A673 (cell line): ENCODE measurements at regions not wholly inside any gene's neighbourhood (a gene's known extent, or its start where the extent isn't known, plus 50 kb on each side); places are given as distances from the start of the nearest gene placed in this dataset.

Source experiments
- BruUV-seq: library from RNA; stranded (reverse); fragments of 400-500 nt; replicated peaks from 2 replicates; lab custom pipeline; 2021; lab: Mats Ljungman, UMichigan
- CTCF ChIA-PET: fragments of 300-600 bp; sonication (Branson Sonifier 250); formaldehyde crosslinking; loops from one replicate; lab custom pipeline; 2022; ENCODE audit warnings: antibody characterized with exemption; lab: Charles Lee
- POLR2A ChIA-PET: fragments of 300-600 bp; sonication (Branson Sonifier 250); formaldehyde crosslinking; loops from one replicate; lab custom pipeline; 2022; ENCODE audit warnings: antibody characterized with exemption; ENCODE audit not compliant: low non-redundant PET; lab: Charles Lee
- DNase-seq: peaks from one replicate; pipeline ENCODE4 v3.0.0-alpha.2; 2015; ENCODE audit warnings: low spot score
- H3K27ac ChIP-seq: fragments of 200-600 bp; sonication (generic); 2 replicates; pipeline ENCODE4 v1.5.1; 2016; ENCODE audit warnings: mixed run types, low read depth, mild to moderate bottlenecking, mixed read lengths, antibody characterized with exemption, low read length; ENCODE audit not compliant: poor library complexity, severe bottlenecking
- H3K27me3 ChIP-seq: fragments of 200-600 bp; sonication (generic); replicated peaks from 2 replicates; pipeline ENCODE4 v1.6.1; 2017; ENCODE audit warnings: mixed run types, low read depth, mild to moderate bottlenecking, mixed read lengths, antibody characterized with exemption, low read length; ENCODE audit not compliant: insufficient read depth, poor library complexity
- H3K36me3 ChIP-seq: fragments of 200-600 bp; sonication (generic); 2 replicates; pipeline ENCODE4 v1.6.1; 2016; ENCODE audit warnings: mixed run types, mild to moderate bottlenecking, mixed read lengths, antibody characterized with exemption, low read length; ENCODE audit not compliant: insufficient read depth, poor library complexity, severe bottlenecking
- H3K4me1 ChIP-seq: fragments of 200-600 bp; sonication (generic); 2 replicates; pipeline ENCODE4 v1.6.1; 2017; ENCODE audit warnings: mixed run types, mild to moderate bottlenecking, mixed read lengths, antibody characterized with exemption, low read length; ENCODE audit not compliant: insufficient read depth, poor library complexity, severe bottlenecking
- H3K4me3 ChIP-seq: fragments of 200-600 bp; sonication (generic); 2 replicates; pipeline ENCODE4 v1.5.1; 2016; ENCODE audit warnings: low read depth, mixed run types, mild to moderate bottlenecking, mixed read lengths, low read length; ENCODE audit not compliant: poor library complexity, severe bottlenecking
- H3K9me3 ChIP-seq: fragments of 200-600 bp; sonication (generic); 2 replicates; pipeline ENCODE4 v1.6.1; 2016; ENCODE audit warnings: mixed run types, low read depth, mild to moderate bottlenecking, mixed read lengths, antibody characterized with exemption, low read length; ENCODE audit not compliant: poor library complexity, severe bottlenecking
- EZH2 ChIP-seq: fragments of 200-600 bp; sonication (generic); IDR thresholded peaks from 2 replicates; pipeline ENCODE4 v1.6.1; 2017; ENCODE audit warnings: borderline replicate concordance, low read depth, mild to moderate bottlenecking, mixed read lengths, antibody characterized with exemption, low read length; ENCODE audit not compliant: poor library complexity, severe bottlenecking
- intact Hi-C: fragments of 100-400 bp; cut with micrococcal nuclease; formaldehyde crosslinking; loops from one replicate; pipeline ENCODE4 v1.10.0; 2022; ENCODE audit not compliant: unreplicated experiment
- TF ChIP-seq, protein P1 (sequence below): fragments of 300-800, 200-600 bp; sonication (generic); conservative IDR thresholded peaks from 2 replicates; pipeline ENCODE4 v1.5.1; 2017; ENCODE audit warnings: low read depth, mild to moderate bottlenecking, antibody characterized with exemption, low read length, moderate library complexity, mixed read lengths

DNA sequence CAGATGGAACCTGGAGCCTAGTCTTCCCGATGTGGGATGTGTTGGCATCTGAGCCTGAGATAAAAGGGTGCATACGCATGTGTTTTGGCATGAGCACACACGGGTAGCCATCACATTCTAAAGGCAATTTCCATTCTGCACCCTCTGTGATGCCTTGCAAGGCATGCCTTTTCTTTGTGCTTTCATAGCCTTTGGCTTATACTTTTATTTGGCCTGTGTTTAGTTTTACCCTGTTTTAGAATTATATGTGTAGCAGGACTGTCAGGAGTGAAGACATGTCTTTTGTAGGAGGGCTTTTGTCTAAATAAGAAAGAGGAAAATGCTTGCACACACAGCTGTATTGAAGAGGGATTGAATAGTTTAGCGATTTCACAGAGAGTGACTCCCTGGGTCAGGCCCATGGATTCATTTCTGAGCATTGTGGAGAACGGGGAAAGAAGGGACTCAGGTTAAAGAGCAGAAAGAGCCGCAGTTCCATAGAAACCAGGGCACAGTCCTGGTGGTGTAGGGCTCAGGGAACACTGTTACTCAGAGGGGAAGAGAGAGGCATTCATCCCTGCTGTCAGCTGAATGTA is 530.2 kb downstream of the DHX35 start:
- Histone ChIP-seq H3K4me3 (no peak overlapping the region), H3K4me1 (no peaks in the 10 kb centered on the region), H3K27me3 (no peaks in the 10 kb centered on the region), H3K27ac (no peak overlapping the region), H3K36me3 (no peaks in the 10 kb centered on the region), H3K9me3 (no peaks in the 10 kb centered on the region)
- intact Hi-C loops = no loop called here
- no TSS peak for BruUV-seq
- DNase-seq = no peak
- TF ChIP-seq, protein P1, sequence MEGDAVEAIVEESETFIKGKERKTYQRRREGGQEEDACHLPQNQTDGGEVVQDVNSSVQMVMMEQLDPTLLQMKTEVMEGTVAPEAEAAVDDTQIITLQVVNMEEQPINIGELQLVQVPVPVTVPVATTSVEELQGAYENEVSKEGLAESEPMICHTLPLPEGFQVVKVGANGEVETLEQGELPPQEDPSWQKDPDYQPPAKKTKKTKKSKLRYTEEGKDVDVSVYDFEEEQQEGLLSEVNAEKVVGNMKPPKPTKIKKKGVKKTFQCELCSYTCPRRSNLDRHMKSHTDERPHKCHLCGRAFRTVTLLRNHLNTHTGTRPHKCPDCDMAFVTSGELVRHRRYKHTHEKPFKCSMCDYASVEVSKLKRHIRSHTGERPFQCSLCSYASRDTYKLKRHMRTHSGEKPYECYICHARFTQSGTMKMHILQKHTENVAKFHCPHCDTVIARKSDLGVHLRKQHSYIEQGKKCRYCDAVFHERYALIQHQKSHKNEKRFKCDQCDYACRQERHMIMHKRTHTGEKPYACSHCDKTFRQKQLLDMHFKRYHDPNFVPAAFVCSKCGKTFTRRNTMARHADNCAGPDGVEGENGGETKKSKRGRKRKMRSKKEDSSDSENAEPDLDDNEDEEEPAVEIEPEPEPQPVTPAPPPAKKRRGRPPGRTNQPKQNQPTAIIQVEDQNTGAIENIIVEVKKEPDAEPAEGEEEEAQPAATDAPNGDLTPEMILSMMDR = no peak
- ChIA-PET POLR2A (no interaction called here), CTCF (no interaction called here)

DNA sequence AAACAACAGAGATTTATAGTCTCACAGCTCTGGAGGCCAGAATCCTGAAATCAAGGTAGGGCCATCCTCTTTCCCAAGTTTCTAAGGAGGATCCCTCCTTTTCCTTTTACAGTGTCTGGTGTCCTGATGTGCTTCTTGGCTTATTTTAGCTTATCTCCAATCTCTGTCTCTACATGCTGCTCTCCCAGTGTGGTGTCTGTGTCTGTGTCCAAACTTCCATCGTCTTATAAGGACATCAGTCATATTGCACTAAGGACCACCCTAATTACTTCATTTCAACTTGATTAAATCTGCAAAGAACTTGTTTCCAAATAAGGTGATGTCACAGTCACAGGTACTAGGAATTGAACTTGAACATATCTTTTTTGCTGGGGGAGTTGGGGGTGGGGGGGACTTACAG is 529.6 kb downstream of the DHX35 start:
- no TSS peak for BruUV-seq
- intact Hi-C loops = no loop called here
- TF ChIP-seq EZH2 = no peak
- TF ChIP-seq, protein P1 = no peak
- Histone ChIP-seq H3K4me1 (no peaks in the 10 kb centered on the region), H3K4me3 (no peak overlapping the region), H3K9me3 (no peaks in the 10 kb centered on the region), H3K27ac (no peak overlapping the region), H3K36me3 (no peaks in the 10 kb centered on the region), H3K27me3 (no peaks in the 10 kb centered on the region)
- ChIA-PET POLR2A (no interaction called here), CTCF (no interaction called here)
- DNase-seq = no peak

DNA sequence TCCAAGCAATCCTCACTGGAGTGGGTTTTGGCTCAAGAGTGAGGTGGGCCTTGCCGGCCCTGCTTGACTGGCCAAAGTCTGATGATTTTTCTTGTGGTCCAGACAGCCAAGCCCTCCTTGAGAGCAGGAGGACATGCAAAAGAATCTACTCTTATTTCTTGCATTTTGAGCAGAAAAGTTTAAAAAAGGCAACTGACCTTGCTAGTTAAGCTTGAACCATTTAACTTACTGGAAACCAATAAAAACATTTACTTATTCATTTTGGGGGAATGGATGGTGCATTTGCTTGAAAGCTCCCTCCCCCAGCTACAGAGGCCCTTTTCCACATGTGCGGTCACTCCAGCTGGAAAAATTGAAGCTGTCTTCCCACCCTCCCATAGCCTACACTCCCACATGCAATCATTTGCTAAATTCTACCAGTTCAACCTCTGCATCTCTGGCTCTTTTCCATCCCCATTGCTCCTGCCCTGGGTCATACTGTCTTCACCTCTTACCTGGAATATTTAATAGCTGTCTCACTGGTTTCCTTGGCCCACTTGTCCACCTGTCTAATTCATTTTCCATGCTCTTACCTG is 527.9 kb downstream of the DHX35 start:
- Histone ChIP-seq H3K4me1 (no peaks in the 10 kb centered on the region), H3K9me3 (no peaks in the 10 kb centered on the region), H3K27me3 (no peaks in the 10 kb centered on the region), H3K36me3 (no peaks in the 10 kb centered on the region), H3K4me3 (no peak overlapping the region), H3K27ac (no peak overlapping the region)
- ChIA-PET POLR2A (no interaction called here), CTCF (no interaction called here)
- no peak for DNase-seq
- intact Hi-C loops = no loop called here
- TF ChIP-seq, protein P1 = no peak
- TF ChIP-seq EZH2 = no peak
- BruUV-seq = no TSS peak
